ENCODE measurements at regions not wholly inside any gene's neighbourhood (a gene's known extent, or its start where the extent isn't known, plus 50 kb on each side); places are given as distances from the start of the nearest gene placed in this dataset.
"Not testable (repeated sequence)": the region's sequence is repeated elsewhere in the genome, so short reads cannot be mapped to it uniquely, and the experiment has no call there.

- FAIRE-seq = no peak
- no peak for DNase-seq (ENCODE audit: insufficient read length)
- TF ChIP-seq TAF1 (IDR thresholded peaks at IDR 0.05; ENCODE audit: borderline replicate concordance, low read depth, low read length) = no peak
- TF ChIP-seq POLR2AphosphoS5 (IDR thresholded peaks at IDR 0.05; ENCODE audit: low read depth, low read length) = no peak
- no peak for TF ChIP-seq POLR2A (IDR thresholded peaks at IDR 0.05; ENCODE audit: low read depth, low read length)
Observed at GRCh38 chr2:138335036-138335435, 166.5 kb upstream of the SPOPL start.

GRCh38 chr2:138336146-138336545 lies 165.4 kb upstream of the SPOPL start:
- no peak for FAIRE-seq
- no peak for DNase-seq (ENCODE audit: insufficient read length)
- TF ChIP-seq TAF1 (IDR thresholded peaks at IDR 0.05; ENCODE audit: borderline replicate concordance, low read depth, low read length) (no peak), POLR2A (IDR thresholded peaks at IDR 0.05; ENCODE audit: low read depth, low read length) (no peak), POLR2AphosphoS5 (IDR thresholded peaks at IDR 0.05; ENCODE audit: low read depth, low read length) (no peak)

- no peak for FAIRE-seq
- no peak for DNase-seq (ENCODE audit: insufficient read length)
- no peak for TF ChIP-seq TAF1 (IDR thresholded peaks at IDR 0.05; ENCODE audit: borderline replicate concordance, low read depth, low read length)
- no peak for TF ChIP-seq POLR2AphosphoS5 (IDR thresholded peaks at IDR 0.05; ENCODE audit: low read depth, low read length)
- TF ChIP-seq POLR2A (IDR thresholded peaks at IDR 0.05; ENCODE audit: low read depth, low read length) = no peak
Observed at GRCh38 chr2:138355244-138355643, 146.3 kb upstream of the SPOPL start.

- no peak for DNase-seq (ENCODE audit: insufficient read length)
- no peak for FAIRE-seq
- TF ChIP-seq TAF1 (IDR thresholded peaks at IDR 0.05; ENCODE audit: borderline replicate concordance, low read depth, low read length) (no peak), POLR2A (IDR thresholded peaks at IDR 0.05; ENCODE audit: low read depth, low read length) (no peak), POLR2AphosphoS5 (IDR thresholded peaks at IDR 0.05; ENCODE audit: low read depth, low read length) (no peak)
Observed at GRCh38 chr2:138356178-138356577, 145.4 kb upstream of the SPOPL start.

GRCh38 chr2:138359532-138359931 lies 142.0 kb upstream of the SPOPL start:
- FAIRE-seq (no peak), DNase-seq (ENCODE audit: insufficient read length) (no peak)
- TF ChIP-seq POLR2A (IDR thresholded peaks at IDR 0.05; ENCODE audit: low read depth, low read length) = no peak
- TF ChIP-seq TAF1 (IDR thresholded peaks at IDR 0.05; ENCODE audit: borderline replicate concordance, low read depth, low read length) = no peak
- TF ChIP-seq POLR2AphosphoS5 (IDR thresholded peaks at IDR 0.05; ENCODE audit: low read depth, low read length) = no peak

- no peak for DNase-seq (ENCODE audit: insufficient read length)
- TF ChIP-seq POLR2A (IDR thresholded peaks at IDR 0.05; ENCODE audit: low read depth, low read length) = no peak
- no peak for TF ChIP-seq POLR2AphosphoS5 (IDR thresholded peaks at IDR 0.05; ENCODE audit: low read depth, low read length)
- no peak for TF ChIP-seq TAF1 (IDR thresholded peaks at IDR 0.05; ENCODE audit: borderline replicate concordance, low read depth, low read length)
- FAIRE-seq = no peak
Observed at GRCh38 chr2:138364554-138365162, 136.9 kb upstream of the SPOPL start.

GRCh38 chr2:138365581-138365980 lies 136.0 kb upstream of the SPOPL start:
- TF ChIP-seq POLR2A (IDR thresholded peaks at IDR 0.05; ENCODE audit: low read depth, low read length) (no peak), TAF1 (IDR thresholded peaks at IDR 0.05; ENCODE audit: borderline replicate concordance, low read depth, low read length) (no peak), POLR2AphosphoS5 (IDR thresholded peaks at IDR 0.05; ENCODE audit: low read depth, low read length) (no peak)
- no peak for FAIRE-seq
- no peak for DNase-seq (ENCODE audit: insufficient read length)

- TF ChIP-seq TAF1 (IDR thresholded peaks at IDR 0.05; ENCODE audit: borderline replicate concordance, low read depth, low read length) (no peak), POLR2A (IDR thresholded peaks at IDR 0.05; ENCODE audit: low read depth, low read length) (no peak)
- FAIRE-seq = no peak
- no peak for DNase-seq (ENCODE audit: insufficient read length)
Observed at GRCh38 chr2:138369856-138370255, 131.7 kb upstream of the SPOPL start.

- no peak for FAIRE-seq
- DNase-seq (ENCODE audit: insufficient read length) = no peak
- no peak for TF ChIP-seq POLR2A (IDR thresholded peaks at IDR 0.05; ENCODE audit: low read depth, low read length)
- TF ChIP-seq TAF1 (IDR thresholded peaks at IDR 0.05; ENCODE audit: borderline replicate concordance, low read depth, low read length) = no peak
- no peak for TF ChIP-seq POLR2AphosphoS5 (IDR thresholded peaks at IDR 0.05; ENCODE audit: low read depth, low read length)
Observed at GRCh38 chr2:138373993-138374408, 127.6 kb upstream of the SPOPL start.

- no peak for FAIRE-seq
- no peak for DNase-seq (ENCODE audit: insufficient read length)
- TF ChIP-seq POLR2AphosphoS5 (IDR thresholded peaks at IDR 0.05; ENCODE audit: low read depth, low read length) = no peak
- TF ChIP-seq POLR2A (IDR thresholded peaks at IDR 0.05; ENCODE audit: low read depth, low read length) = no peak
- TF ChIP-seq TAF1 (IDR thresholded peaks at IDR 0.05; ENCODE audit: borderline replicate concordance, low read depth, low read length) = no peak
Observed at GRCh38 chr2:138381373-138381772, 120.2 kb upstream of the SPOPL start.

- TF ChIP-seq TAF1 (IDR thresholded peaks at IDR 0.05; ENCODE audit: borderline replicate concordance, low read depth, low read length) (no peak), POLR2A (IDR thresholded peaks at IDR 0.05; ENCODE audit: low read depth, low read length) (no peak), POLR2AphosphoS5 (IDR thresholded peaks at IDR 0.05; ENCODE audit: low read depth, low read length) (no peak)
- DNase-seq (ENCODE audit: insufficient read length) = no peak
- no peak for FAIRE-seq
Observed at GRCh38 chr2:138382672-138383071, 118.9 kb upstream of the SPOPL start.

- FAIRE-seq; DNase-seq (ENCODE audit: insufficient read length): not testable (repeated sequence)
Observed at GRCh38 chr2:138386191-138386590, 115.4 kb upstream of the SPOPL start.

- FAIRE-seq = no peak
- TF ChIP-seq POLR2A (IDR thresholded peaks at IDR 0.05; ENCODE audit: low read depth, low read length) = no peak
- TF ChIP-seq POLR2AphosphoS5 (IDR thresholded peaks at IDR 0.05; ENCODE audit: low read depth, low read length) = no peak
- TF ChIP-seq TAF1 (IDR thresholded peaks at IDR 0.05; ENCODE audit: borderline replicate concordance, low read depth, low read length) = no peak
- DNase-seq (ENCODE audit: insufficient read length) = no peak
Observed at GRCh38 chr2:138389063-138389462, 112.5 kb upstream of the SPOPL start.

All from GM12892 (cell line).